Adrenal gland (tissue), 5 donors: ENCODE measurements at regions not wholly inside any gene's neighbourhood (a gene's known extent, or its start where the extent isn't known, plus 50 kb on each side); places are given as distances from the start of the nearest gene placed in this dataset.

Experiments
- POLR2A ChIP-seq, 2 donors: fragments of 450-650 bp; IDR thresholded peaks; one replicate each; pipeline ENCODE4 v1.6.1; 2017; ENCODE audit warnings: antibody characterized with exemption in 2 of 2, mild to moderate bottlenecking in 2 of 2, moderate library complexity in 1 of 2
- TF ChIP-seq, protein P1 (sequence below), 6 experiments: fragments of 450-650 bp in 4 of 6; fragments of 200-600 bp in 2 of 6; sonication (generic) in 1 of 6; IDR thresholded peaks; 1 replicate in 5 of 6; 2 replicates in 1 of 6; pipeline versions ENCODE4 v1.5.1 to v1.8.0; 2016 to 2021; ENCODE audit warnings: antibody characterized with exemption in 6 of 6, mild to moderate bottlenecking in 2 of 6, moderate library complexity in 1 of 6
- donor health status: DM: no; HTN: no; CAD: no.

DNA sequence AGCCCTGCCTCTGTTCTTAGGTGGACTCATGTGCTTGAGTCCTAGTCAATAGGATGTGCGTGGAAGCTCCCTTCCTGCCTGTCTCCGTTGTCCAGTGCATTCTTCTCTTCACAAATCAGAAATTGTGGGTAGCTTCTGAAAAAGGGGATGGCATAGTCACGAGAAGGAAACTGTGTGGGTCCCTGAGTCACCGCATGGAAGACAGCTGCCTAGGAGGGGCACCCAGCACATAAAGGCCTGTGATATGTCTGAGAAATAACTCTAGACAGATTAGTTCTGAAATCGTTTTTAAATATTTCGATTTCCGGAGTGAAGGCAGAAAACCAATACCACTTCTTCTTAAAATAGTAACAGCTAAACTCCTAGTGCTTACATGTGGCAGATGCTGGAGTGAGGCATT lies 974.4 kb downstream of the BCL11B start:
- no peak for TF ChIP-seq POLR2A (IDR thresholded peaks at IDR 0.05)
- TF ChIP-seq, protein P1, sequence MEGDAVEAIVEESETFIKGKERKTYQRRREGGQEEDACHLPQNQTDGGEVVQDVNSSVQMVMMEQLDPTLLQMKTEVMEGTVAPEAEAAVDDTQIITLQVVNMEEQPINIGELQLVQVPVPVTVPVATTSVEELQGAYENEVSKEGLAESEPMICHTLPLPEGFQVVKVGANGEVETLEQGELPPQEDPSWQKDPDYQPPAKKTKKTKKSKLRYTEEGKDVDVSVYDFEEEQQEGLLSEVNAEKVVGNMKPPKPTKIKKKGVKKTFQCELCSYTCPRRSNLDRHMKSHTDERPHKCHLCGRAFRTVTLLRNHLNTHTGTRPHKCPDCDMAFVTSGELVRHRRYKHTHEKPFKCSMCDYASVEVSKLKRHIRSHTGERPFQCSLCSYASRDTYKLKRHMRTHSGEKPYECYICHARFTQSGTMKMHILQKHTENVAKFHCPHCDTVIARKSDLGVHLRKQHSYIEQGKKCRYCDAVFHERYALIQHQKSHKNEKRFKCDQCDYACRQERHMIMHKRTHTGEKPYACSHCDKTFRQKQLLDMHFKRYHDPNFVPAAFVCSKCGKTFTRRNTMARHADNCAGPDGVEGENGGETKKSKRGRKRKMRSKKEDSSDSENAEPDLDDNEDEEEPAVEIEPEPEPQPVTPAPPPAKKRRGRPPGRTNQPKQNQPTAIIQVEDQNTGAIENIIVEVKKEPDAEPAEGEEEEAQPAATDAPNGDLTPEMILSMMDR (IDR thresholded peaks at IDR 0.05), result no peak
